LoVo (cell line): ENCODE measurements at regions not wholly inside any gene's neighbourhood (a gene's known extent, or its start where the extent isn't known, plus 50 kb on each side); places are given as distances from the start of the nearest gene placed in this dataset.
"Not testable (repeated sequence)": the region's sequence is repeated elsewhere in the genome, so short reads cannot be mapped to it uniquely, and the experiment has no call there.

Source experiments
- DNase-seq: peaks from one replicate; pipeline ENCODE4 v3.0.0-alpha.2; 2016; ENCODE audit warnings: low spot score

DNA sequence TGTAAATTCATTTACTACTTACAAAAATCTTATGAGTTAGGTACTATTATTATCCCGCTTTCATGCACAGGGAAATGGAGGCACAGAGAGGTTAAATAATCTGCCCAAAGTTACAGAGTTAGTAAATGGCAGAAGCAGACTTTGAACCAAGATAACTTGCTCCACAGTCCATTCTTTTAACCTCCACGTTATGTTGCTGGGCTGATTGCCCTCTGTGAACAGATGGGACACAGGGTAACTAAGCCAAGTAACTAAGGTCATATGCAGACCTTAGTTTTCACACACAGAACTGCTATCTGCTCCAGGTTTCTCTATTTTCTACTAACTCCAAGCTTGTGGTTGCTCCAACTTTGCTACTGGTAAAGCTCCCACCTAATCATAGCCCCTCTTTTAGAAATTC lies 147.1 kb upstream of the IFNG-AS1 start:
- DNase-seq = no peak

DNA sequence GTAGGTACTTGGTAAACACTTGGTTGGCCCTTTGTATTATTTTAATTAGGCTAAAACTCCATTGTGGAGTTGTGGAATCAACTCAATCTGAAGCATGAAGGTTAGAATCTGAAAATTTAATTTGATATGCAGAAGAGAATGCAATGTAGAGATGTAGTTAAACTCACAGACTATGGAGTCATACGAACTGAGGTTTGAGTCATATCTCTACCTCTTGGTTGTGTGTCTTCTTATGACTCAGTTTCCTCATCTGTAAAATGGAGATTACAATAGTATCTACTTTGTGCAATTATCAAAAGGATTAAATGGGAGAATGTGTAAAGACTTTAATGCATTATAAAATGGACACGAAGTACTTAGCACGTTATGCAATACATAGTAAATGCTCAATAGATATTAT lies 146.0 kb upstream of the IFNG-AS1 start:
- no peak for DNase-seq

DNA sequence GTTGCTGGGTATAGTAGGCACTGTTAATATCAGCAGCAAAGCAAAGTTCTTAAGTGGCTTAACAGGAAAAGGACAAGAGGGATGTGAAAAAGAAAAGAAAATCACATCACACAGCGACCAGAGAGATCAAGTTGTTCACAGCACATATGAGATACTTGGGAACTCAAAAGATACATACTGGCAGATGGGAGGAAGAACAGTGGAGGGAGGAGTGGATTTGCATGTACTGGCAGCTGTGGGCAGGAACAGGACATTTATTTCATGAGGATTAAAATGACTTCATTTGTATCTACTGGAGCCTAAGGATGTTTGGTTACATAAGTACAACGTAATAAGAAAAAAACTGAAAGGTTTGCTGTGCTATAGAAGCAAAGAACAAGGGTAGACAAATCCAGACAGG lies 136.5 kb upstream of the IFNG-AS1 start:
- DNase-seq = no peak

DNA sequence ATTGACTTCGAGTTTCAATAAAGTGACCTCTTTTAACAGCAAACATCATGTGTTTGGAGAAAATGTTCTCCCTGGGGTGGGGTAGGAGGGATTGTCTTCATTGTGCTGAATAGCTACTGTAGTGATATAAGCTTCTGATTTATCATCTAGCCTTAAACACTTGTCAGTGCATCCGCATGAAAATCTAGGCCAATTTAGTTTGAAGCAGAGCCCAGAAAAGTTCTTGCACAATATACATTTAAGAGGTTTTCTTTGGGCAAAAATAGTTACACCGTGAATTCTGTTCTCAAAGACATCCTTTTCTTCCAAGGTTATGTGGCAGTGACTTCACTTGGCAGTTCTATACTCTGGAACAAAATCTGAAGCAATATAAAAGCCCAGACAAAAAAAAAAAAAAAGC lies 136.0 kb upstream of the IFNG-AS1 start:
- no peak for DNase-seq

DNA sequence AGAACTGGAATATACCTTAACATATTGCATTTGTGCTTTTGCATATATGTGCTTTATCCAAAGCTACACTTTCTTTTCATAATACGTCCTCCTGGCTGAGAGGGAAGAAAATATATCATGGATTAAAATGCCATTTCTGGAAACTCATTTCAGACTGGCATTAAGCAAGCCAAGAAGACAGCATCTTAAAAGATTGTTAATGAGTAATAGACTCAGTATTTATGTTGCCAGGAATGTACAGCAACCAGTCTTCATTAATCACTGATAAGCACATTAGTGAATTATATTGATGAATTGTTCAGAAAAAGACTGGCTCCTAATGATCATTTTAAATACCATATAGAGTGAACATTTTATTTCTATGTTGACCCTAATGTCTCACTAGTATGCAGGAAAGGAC lies 134.9 kb upstream of the IFNG-AS1 start:
- no peak for DNase-seq

DNA sequence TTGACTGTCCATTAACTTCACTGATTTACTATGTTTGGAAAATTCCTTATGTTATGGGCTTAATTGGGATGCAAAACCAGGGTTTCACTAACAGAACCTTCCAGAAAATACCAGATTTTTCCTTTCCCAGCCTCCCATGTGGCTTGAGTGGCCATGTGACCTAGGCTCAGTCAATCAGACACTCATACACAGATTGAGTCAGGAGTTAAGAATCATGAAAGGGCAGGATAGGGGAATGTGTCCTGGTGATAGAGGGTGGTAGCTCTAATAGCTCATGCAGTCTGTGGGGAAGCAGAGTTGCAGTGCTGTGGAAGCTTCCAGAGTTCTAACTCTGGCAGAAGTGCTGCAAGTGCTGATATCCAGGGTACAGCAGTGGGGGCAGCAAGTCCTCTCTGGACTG lies 134.1 kb upstream of the IFNG-AS1 start:
- DNase-seq = no peak

DNA sequence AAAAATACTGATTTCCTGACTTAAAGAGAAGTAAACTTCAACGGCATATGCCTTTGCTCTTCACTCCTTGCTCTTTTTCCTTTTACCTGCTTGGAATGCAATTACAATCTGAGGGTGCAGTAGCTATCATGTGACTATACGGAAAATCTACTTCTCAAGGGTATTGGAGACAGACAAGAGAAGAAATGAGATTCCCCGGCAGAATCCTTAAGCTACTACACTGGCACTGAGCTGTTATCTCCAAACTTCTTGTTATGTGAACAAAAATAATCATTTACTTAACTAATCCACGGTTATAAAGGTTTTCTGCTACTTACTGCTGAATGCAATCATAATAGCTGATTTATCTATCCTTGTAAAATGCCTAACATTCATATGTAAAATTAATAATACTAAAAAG lies 118.0 kb upstream of the IFNG-AS1 start:
- DNase-seq = no peak

DNA sequence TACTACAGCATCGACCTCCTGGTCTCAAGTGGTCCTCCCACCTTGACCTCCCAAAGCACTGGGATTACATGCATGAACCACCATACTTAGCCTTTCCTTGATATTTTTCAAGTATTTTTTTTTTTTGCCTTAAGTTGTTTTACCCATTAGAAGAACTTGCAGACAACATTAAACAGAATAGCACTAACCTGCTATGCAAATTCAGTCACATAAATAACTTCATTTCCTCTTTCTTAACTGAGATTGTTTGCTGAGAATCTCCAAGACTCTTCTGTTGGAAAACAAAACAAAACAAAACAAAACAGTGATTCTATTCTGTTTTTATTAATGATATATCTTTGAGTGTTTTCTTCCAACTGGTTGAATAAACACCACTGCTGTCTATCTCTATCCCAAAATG lies 115.9 kb upstream of the IFNG-AS1 start:
- DNase-seq = no peak

DNA sequence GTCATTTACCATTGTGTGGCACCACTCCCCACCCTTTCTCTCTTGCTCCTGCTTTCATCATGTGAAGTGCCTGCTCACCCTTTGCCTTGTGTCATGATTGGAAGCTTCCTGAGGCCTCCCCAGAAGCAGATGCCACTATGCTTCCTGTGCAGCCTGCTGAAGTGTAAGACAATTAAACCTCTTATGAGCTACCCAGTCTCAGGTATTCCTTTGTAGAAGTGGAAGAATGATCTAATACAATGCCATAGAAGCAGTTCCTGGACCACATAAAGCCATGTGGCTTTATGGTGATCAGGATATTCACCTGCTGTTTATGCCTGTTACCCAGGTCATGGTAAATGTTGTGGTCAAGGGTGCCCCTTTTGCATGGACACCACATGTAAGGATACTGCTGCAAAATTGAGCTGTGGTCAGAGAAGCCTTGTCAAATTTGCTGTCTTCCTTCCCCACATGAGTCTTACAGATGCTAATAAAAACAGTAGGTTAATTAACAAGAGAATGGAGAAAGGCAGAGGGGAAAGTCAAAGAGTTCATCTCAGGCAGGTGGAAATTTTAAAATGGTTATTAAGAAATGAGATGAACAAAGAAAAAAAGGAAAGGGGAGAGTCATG lies 112.8 kb upstream of the IFNG-AS1 start:
- no peak for DNase-seq

DNA sequence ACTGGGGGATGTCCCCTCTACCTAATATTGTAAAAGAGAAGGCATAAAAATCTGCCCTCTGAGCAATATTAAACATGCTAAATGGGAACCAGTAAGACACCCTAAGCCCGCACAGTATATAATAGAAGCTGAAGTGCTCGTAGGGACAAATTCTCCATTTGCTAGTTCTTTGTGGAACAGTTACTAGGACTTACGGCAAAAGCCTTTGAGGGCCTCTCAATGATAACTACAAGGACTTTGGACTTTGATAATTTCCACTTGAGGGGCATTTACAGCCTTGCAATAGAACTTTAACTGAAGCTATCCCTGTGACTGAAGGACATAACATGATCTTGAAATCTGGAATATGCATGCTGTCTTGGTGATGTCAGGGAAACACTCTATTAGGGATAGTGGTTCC lies 111.5 kb upstream of the IFNG-AS1 start:
- DNase-seq = no peak

DNA sequence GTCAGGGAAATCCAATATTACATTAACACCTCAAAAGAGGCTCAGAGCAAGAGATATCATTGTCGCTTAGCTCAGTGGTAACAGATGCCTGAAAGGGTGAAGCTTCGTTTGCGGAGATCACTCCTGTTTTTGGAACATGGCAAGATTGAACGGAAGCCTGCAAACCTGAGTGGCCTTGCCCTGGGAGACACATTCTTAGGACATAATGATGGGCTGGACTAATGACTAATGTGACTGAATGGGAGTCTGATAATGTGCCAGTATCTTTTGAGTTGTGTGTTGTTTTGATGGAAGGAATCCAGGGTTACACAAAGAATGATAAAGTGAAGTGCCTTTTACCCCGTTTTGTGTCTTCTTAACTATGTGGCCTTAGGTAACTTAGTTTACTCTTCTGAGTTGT lies 109.3 kb upstream of the IFNG-AS1 start:
- DNase-seq = no peak

DNA sequence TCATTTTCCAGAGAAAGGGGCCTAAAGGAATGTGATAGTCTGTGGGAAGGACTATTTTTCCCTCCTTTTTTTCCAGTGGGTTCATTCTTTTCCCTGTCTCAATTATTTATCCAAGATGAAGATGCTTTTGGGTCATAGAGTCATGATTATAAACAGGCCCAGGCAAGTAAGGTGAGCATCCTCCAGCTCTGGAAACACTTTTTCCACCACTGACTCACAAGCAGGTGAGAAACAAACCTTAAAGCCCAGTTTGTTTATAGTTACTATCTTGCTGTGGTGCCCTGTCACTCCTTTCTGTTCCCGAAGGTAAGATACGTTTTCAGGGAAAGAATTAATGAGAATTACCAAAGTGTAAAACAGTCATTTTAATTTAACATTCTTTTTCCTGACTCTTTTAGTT lies 107.7 kb upstream of the IFNG-AS1 start:
- no peak for DNase-seq

DNA sequence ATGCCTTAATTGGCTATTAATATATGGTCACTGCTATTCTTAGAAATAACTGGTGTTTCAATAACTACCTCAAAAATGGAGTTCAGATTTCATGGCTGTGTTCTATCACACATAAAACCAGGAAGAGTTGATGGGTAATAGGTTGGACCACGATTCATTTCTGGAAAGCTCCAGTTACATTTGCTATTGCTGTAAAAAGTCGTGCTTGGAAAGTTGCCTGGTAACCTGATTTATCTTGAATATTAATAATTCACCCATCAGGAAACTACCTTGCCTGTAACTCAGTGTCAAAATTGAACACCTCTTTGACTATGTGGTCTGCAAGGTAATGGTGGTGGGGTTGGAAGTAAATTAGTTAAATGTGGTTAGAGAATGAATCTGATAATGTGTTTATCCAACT lies 104.7 kb upstream of the IFNG-AS1 start:
- DNase-seq = no peak

DNA sequence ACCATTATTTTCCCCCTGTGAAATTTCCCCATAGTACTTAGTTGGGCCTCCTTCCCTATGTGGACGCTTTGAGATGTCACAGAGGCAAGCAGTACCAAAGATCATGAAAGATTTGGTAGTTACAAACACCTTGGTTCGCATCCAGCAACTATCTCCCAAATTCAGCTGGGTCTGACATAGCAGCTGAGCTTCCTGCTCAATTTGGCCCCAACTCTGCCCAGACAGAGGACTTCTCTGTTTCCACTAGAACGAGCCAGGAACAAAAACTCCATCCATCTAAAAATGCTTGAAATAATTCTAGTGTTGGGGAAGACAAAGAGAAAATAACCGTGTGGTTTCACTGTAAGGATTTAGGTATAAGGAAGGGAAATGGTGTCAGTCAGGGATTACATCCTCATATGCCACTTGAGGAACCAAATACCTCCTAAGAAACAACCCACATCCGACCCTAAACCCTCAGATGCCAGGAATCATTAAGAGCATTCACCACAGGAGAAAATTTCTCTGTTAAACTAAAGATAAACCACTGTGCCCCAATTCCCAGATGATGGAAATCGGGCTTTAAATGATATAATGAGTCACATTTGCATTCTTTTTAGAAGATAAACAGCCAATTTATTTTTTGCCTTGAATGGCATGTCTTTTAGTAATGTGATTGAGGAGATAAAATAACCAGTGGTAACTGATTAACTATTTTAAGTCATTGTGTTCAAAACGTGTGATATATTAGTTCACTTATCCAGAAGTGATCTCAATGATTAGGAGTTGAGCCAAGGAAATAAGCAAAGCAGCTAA lies 103.7 kb upstream of the IFNG-AS1 start:
- no peak for DNase-seq

DNA sequence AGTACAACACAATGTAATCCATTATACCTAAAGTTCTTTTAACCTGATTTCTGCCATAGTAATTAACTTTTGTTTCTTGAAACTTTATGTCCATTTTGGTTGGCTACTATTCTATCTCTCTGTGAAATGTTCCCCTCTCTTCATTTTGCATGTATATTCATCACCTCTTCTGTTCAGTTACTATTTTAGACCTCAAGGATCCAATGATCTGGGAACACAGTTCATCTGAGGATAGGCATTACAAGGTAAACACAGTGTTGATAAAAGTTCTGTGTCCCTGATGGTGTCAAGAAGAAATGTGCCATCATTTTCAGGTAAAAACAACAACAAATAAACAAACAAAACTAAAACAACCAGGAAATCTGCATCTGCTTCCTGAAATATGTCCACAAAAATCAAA lies 102.2 kb upstream of the IFNG-AS1 start:
- DNase-seq = no peak

DNA sequence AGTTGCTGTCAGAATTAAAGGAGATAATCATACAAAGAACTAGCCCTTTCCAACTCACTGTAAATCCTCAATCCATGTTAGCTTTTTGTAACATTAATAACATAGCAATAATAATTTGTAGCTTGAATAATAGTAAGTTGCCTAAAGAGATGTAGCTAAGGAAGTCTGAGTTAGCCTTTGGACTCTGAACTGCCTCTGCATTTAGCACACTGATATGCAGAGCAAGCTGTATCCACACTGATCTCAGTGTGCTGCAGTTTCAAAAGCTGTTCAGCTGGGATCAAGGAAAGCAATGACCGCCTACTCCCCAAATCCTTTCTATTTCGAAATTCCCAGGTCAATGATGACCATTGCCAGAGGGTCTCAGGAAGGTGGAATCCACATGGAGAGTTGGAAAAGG lies 99.3 kb upstream of the IFNG-AS1 start:
- no peak for DNase-seq

DNA sequence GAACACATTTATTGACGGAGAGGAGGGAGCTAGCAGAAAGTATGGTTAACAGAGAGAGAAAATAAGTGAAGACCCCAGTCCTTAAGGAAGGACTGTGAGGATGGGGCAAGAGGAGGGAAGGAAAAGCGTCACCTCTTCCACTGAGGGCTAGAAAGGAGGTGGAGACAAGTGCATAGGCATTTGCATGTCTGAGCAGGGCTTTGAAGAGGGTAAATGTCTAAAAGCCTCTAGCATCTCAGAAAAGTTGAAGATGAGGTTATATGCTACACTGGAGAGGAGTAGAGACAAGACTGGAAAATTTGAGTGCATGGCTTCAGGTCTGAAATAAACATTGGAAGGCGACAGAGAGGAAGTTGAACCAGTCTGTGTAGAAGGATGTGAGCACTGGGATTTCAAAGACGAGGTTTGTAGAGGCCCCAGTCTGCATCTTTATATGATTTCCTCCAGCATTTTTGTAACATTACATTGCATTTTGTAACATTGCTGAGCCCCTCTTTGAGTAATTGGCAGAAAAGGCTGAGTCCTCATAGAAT lies 98.5 kb upstream of the IFNG-AS1 start:
- DNase-seq = no peak

DNA sequence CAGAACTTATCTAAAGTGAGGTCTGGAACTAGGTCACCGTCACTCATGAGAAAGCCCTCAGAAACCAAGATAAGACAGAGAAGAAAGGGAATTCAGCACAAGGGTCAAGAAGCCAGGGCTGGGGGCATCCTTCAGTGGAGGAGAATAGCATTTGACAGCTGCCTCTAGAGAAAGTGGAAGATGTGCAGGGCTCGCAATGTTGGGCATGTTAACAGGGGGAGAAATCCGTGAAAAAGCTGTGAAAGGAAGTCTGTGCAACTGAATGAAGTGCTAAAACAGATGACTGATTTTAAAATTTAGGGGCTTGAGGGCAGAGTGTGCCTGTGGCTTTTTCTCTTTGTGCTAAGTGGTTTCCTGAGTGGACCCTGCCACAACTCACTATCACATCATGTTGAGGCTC lies 97.7 kb upstream of the IFNG-AS1 start:
- DNase-seq = no peak

DNA sequence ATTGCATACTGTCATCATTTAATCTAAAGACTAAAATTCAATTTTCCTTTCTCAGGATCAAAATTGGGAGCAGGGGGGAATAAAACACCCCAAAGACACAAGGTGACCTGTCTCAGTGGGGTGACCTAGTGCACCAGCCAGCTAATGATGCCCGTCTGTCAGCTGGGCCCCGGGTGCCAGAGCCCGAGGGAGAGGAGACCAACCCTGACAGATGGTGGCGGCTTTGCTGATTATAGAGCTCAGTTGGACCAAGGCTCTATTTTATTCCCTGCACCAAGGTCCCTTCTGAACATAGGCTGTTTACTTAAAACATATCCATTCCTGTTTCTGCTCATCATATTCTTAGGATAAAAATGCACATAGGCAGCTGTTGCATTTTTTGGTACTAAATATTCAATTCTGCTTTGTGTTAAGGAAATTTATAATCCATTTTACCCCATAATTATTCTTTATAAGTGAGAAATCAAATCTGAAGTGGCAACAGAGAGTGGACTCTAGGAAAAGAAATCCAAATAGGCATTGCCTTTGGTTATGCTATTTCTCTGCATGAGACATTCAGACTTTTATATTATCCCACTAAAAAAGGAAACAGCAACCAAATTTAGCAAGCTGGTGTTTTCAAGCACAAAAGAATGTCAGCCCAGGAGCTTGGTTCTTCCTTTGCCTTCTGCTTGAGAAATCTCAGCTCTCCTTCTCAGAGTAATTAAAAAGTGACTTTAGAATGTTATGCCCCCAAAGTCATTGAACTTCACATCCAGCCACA lies 96.8 kb upstream of the IFNG-AS1 start:
- DNase-seq = no peak

DNA sequence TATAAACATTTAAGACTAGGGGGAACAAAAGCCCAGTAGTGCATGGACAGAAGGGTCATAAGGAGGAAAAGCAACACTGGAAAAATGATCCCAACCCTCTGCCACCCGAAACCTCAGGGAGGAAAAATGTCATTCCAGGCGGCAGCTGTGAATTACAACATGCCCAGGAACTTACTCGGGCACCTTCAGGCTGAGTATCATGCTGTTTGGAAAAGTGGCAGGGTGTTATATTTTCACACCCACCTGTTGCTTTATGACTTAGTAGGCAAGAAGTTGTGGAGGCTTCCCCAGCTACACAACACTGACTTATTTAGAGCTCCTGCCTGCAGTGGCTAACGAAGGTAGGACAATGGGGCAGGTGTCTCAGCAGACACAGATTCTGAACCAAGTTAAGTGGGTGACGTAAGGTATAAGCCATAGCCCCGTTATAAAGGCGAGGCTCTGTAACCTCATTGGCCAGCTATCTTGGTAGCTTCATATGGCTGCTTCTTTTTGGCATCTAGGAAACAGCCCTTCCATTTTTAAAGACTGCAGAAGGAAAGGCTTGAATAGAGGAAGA lies 96.1 kb upstream of the IFNG-AS1 start:
- DNase-seq = no peak

DNA sequence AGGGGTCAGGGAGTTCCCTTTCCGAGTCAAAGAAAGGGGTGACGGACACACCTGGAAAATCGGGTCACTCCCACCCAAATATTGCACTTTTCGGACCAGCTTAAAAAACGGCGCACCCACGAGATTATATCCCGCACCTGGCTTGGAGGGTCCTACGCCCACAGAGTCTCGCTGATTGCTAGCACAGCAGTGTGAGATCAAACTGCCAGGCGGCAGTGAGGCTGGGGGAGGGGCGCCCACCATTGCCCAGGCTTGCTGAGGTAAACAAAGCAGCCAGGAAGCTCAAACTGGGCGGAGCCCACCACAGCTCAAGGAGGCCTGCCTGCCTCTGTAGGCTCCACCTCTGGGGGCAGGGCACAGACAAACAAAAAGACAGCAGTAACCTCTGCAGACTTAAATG lies 88.8 kb upstream of the IFNG-AS1 start:
- DNase-seq = not testable (repeated sequence)

DNA sequence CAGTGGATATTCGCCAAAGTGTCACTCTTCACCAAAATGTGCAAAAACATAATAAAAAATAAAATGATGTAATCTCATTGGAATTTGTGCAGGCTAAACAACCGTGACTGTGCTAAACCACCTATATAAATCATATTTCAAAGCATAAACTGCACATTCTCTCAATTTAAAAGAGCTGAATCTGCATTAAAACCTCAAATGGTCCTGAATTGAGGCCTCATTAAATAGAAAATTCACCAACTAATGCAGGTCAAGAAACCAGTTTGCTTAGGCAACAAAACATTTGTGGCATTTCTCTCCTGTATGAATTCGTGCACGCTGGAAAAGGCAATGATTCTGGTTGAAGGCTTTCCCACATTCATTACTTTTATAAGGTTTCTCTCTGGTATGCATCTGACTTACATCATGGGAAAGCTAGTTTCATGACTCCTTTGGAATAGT lies 80.1 kb upstream of the IFNG-AS1 start:
- peak; percentile 23 for DNase-seq

DNA sequence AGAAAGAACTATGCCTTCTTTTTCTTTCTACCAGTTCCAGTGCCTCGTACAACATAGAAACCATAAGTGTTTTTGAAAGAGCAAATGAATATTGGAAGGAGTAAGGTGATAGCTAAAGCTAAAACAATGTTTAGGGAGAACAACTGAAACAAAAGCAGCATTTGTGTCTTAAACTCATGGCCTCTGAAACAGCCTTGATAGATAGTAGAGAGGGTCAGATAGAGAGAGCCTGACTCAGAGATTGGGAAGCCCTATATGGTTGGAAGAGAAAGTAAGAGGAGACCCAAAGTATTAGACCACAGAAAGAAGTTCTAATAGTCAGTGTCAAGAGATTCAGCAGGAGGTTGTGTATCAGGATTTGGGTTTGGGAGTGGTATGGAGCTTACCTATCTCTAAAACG lies 79.6 kb upstream of the IFNG-AS1 start:
- DNase-seq = no peak
